ENCODE measurements at regions not wholly inside any gene's neighbourhood (a gene's known extent, or its start where the extent isn't known, plus 50 kb on each side); places are given as distances from the start of the nearest gene placed in this dataset.

- TF ChIP-seq MXI1 (IDR thresholded peaks at IDR 0.05; ENCODE audit: low read depth, low read length): no peak
- TF ChIP-seq CHD2 (IDR thresholded peaks at IDR 0.05; ENCODE audit: low read length, partially characterized antibody): no peak
- no peak for TF ChIP-seq NFIC (IDR thresholded peaks at IDR 0.05; ENCODE audit: borderline replicate concordance)
- TF ChIP-seq IRF3 (IDR thresholded peaks at IDR 0.05; ENCODE audit: low read depth, low read length): no peak
- TF ChIP-seq MAX (IDR thresholded peaks at IDR 0.05; ENCODE audit: low read depth): no peak
These were observed 196.0 kb downstream of the CBLN1 start (continued) for GRCh38 chr16:49085686-49086085.

- Histone ChIP-seq H3K36me3 (replicated peaks in 1 of 2; ENCODE audit: control insufficient read depth in 1 of 2, insufficient read depth in 2 of 2, low read length in 1 of 2) (no peaks in the 10 kb centered on the region), H3K79me2 (ENCODE audit: insufficient read depth) (no peaks in the 10 kb centered on the region), H3K4me3 (ENCODE audit: low read depth in 2 of 2, low read length in 1 of 2) (no peak overlapping the region), H4K20me1 (ENCODE audit: insufficient read depth) (no peaks in the 10 kb centered on the region), H3K27ac (ENCODE audit: low read depth in 2 of 2, low read length in 1 of 2) (no peak overlapping the region), H3K4me2 (no peak overlapping the region), H3F3A (replicated peaks; ENCODE audit: insufficient read depth) (no peaks in the 10 kb centered on the region), H2AFZ (ENCODE audit: low read depth) (no peak overlapping the region), H3K4me1 (ENCODE audit: control insufficient read depth in 1 of 2, insufficient read depth in 2 of 2, low read depth in 1 of 2, low read length in 1 of 2) (no peaks in the 10 kb centered on the region), H3K9me3 (no peaks in the 10 kb centered on the region), H3K9ac (no peak overlapping the region), H3K27me3 (ENCODE audit: insufficient read depth) (no peaks in the 10 kb centered on the region), H3K9me2 (no peaks in the 10 kb centered on the region)
- TF ChIP-seq POLR2AphosphoS5 (IDR thresholded peaks at IDR 0.05; ENCODE audit: low read depth, low read length): no peak
- TF ChIP-seq TCF12 (IDR thresholded peaks at IDR 0.05): no peak
- no peak for TF ChIP-seq FOSL2 (IDR thresholded peaks at IDR 0.05; ENCODE audit: borderline replicate concordance, low read depth)
- no peak for TF ChIP-seq SIN3A (IDR thresholded peaks at IDR 0.05; ENCODE audit: borderline replicate concordance, low read depth, low read length)
- TF ChIP-seq MAX (IDR thresholded peaks at IDR 0.05; ENCODE audit: low read depth): no peak
- no peak for TF ChIP-seq ZBTB33 (IDR thresholded peaks at IDR 0.05; ENCODE audit: borderline replicate concordance, low read depth)
- no peak for TF ChIP-seq NFIC (IDR thresholded peaks at IDR 0.05; ENCODE audit: borderline replicate concordance)
- TF ChIP-seq GATA2 (CRISPR knock-in tag; IDR thresholded peaks at IDR 0.05): no peak
- TF ChIP-seq RFX5 (IDR thresholded peaks at IDR 0.05; ENCODE audit: low read length): no peak
- POLR2A ChIA-PET: no interaction called here
- CTCF ChIA-PET: no interaction called here
- no peak for DNase-seq
These were observed 196.8 kb downstream of the CBLN1 start for GRCh38 chr16:49084628-49085390.
